ENCODE measurements at regions not wholly inside any gene's neighbourhood (a gene's known extent, or its start where the extent isn't known, plus 50 kb on each side); places are given as distances from the start of the nearest gene placed in this dataset.
A peak's percentile ranks its signal among the peaks of the same experiment; 100 is the strongest.

- CTCF ChIA-PET: no interaction called here
- Mint-ChIP-seq H3K9me3 (no peaks in the 10 kb centered on the region), H3K4me1 (ENCODE audit: low read depth) (peaks cover 13% of the 10 kb centered on the region), H3K27me3 (ENCODE audit: low read depth) (no peaks in the 10 kb centered on the region), H3K27ac (no peak overlapping the region), H3K4me3 (no peak overlapping the region), H3K36me3 (ENCODE audit: low read depth) (no peaks in the 10 kb centered on the region)
- DNase-seq: no peak
- intact Hi-C loops (cut with micrococcal nuclease): no loop called here
These were observed 593.0 kb downstream of the VRK1 start for GRCh38 chr14:97390096-97390724.

- H3K4me1 Mint-ChIP-seq (ENCODE audit: low read depth): peaks cover 2% of the 10 kb centered on the region
- CTCF ChIA-PET: no interaction called here
- no peak overlapping the region for H3K27ac Mint-ChIP-seq
- no peaks in the 10 kb centered on the region for H3K9me3 Mint-ChIP-seq
- intact Hi-C loops (cut with micrococcal nuclease): no loop called here
- H3K27me3 Mint-ChIP-seq (ENCODE audit: low read depth): no peaks in the 10 kb centered on the region
- no peaks in the 10 kb centered on the region for H3K36me3 Mint-ChIP-seq (ENCODE audit: low read depth)
- H3K4me3 Mint-ChIP-seq: no peak overlapping the region
- DNase-seq: no peak
These were observed 596.1 kb downstream of the VRK1 start for GRCh38 chr14:97393244-97393643.

- H3K4me1 Mint-ChIP-seq (ENCODE audit: low read depth): peaks cover 2% of the 10 kb centered on the region
- no peak overlapping the region for H3K27ac Mint-ChIP-seq
These were observed 597.9 kb downstream of the VRK1 start for GRCh38 chr14:97395068-97395467.

GRCh38 chr14:97401714-97402113 lies 604.5 kb downstream of the VRK1 start:
- Mint-ChIP-seq H3K4me3 (no peak overlapping the region), H3K27ac (no peak overlapping the region), H3K36me3 (ENCODE audit: low read depth) (no peaks in the 10 kb centered on the region), H3K9me3 (peaks cover 5% of the 10 kb centered on the region), H3K27me3 (ENCODE audit: low read depth) (no peaks in the 10 kb centered on the region), H3K4me1 (ENCODE audit: low read depth) (peaks cover 2% of the 10 kb centered on the region)
- CTCF ChIA-PET: no interaction called here
- intact Hi-C loops (cut with micrococcal nuclease): no loop called here
- DNase-seq: no peak

More at GRCh38 chr14:97395068-97395467, 597.9 kb downstream of the VRK1 start:
- no peaks in the 10 kb centered on the region for H3K36me3 Mint-ChIP-seq (ENCODE audit: low read depth)
- H3K4me3 Mint-ChIP-seq: no peak overlapping the region
- CTCF ChIA-PET: no interaction called here
- peaks cover 5% of the 10 kb centered on the region for H3K9me3 Mint-ChIP-seq
- H3K27me3 Mint-ChIP-seq (ENCODE audit: low read depth): no peaks in the 10 kb centered on the region
- no peak for DNase-seq
- intact Hi-C loops (cut with micrococcal nuclease): no loop called here

DNA sequence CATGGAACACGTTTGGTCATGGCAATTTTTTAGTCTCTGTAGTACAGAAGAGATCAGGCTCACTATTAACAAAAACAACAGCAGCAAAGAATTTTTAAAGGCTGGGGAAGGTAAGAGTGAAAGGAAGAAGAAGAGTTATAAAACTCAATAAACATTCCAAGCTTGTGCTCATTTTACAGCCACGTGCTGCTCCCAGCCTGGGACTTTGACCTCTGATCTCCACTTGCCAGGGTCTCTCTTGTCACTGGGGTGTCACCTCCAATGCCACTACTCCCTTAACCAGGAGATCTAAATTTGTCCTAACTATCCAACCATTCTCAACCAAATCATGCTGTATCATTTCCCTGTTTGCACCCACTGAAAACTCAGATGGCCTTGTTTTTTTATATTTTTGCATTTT lies 605.1 kb downstream of the VRK1 start:
- Mint-ChIP-seq H3K4me1 (ENCODE audit: low read depth) (peaks cover 4% of the 10 kb centered on the region), H3K27ac (no peak overlapping the region), H3K27me3 (ENCODE audit: low read depth) (no peaks in the 10 kb centered on the region), H3K4me3 (no peak overlapping the region), H3K36me3 (ENCODE audit: low read depth) (no peaks in the 10 kb centered on the region), H3K9me3 (peaks cover 5% of the 10 kb centered on the region)
- DNase-seq: no peak
- intact Hi-C loops (cut with micrococcal nuclease): no loop called here
- CTCF ChIA-PET: no interaction called here

DNA sequence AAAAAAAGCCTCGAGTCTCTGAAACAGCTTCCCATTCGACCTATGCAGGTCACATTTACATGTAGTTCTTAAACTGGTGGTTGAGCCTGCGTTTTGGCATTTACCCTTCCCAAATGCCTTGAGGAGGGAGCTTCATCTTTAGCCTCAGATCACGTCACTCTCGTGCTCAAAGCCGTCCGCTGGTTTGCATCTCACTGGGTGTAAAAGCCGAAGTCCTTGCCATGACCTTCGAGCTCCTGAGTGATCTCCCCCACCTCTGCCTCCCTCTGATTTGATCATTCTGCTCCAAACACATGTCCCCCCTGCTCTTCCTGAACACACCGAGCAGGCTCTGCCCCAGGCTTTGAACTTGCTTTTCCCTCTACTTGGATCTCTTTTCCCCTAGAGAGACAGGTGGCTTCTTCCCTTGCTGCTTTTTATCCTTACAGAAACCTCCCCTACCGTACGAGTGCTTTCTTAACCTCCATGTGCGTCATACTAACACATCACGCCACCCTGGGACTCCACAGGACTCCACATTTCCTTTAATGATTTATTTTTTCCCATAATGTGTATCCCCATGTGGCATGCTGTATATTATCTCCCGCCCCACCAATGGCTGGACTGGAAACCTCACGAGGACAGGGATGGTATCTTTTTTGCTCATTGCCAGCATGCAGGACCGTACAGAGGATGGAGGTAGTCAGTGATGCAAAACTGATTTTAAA lies 610.7 kb downstream of the VRK1 start:
- peaks cover 29% of the 10 kb centered on the region for H3K4me1 Mint-ChIP-seq (ENCODE audit: low read depth)
- H3K36me3 Mint-ChIP-seq (ENCODE audit: low read depth): no peaks in the 10 kb centered on the region
- CTCF ChIA-PET: no interaction called here
- peak overlapping the region; percentile 90 for H3K27ac Mint-ChIP-seq
- H3K9me3 Mint-ChIP-seq: no peaks in the 10 kb centered on the region
- intact Hi-C loops (cut with micrococcal nuclease): loop anchor here (5.0 kb wide), 2 partner anchors 194 to 569 kb away; no protein-coding TSS in a partner anchor
- peaks cover 4% of the 10 kb centered on the region for H3K27me3 Mint-ChIP-seq (ENCODE audit: low read depth)
- H3K4me3 Mint-ChIP-seq: peak overlapping the region; percentile 13
- DNase-seq: peak; percentile 31

- Mint-ChIP-seq H3K36me3 (ENCODE audit: low read depth) (no peaks in the 10 kb centered on the region), H3K9me3 (no peaks in the 10 kb centered on the region), H3K4me3 (no peak overlapping the region), H3K27me3 (ENCODE audit: low read depth) (peaks cover 4% of the 10 kb centered on the region), H3K4me1 (ENCODE audit: low read depth) (peaks cover 29% of the 10 kb centered on the region), H3K27ac (peak overlapping the region; percentile 90)
- CTCF ChIA-PET: no interaction called here
- intact Hi-C loops (cut with micrococcal nuclease): loop anchor here (5.0 kb wide), 2 partner anchors 194 to 569 kb away; no protein-coding TSS in a partner anchor
- no peak for DNase-seq
These were observed 611.3 kb downstream of the VRK1 start for GRCh38 chr14:97408503-97408902.

DNA sequence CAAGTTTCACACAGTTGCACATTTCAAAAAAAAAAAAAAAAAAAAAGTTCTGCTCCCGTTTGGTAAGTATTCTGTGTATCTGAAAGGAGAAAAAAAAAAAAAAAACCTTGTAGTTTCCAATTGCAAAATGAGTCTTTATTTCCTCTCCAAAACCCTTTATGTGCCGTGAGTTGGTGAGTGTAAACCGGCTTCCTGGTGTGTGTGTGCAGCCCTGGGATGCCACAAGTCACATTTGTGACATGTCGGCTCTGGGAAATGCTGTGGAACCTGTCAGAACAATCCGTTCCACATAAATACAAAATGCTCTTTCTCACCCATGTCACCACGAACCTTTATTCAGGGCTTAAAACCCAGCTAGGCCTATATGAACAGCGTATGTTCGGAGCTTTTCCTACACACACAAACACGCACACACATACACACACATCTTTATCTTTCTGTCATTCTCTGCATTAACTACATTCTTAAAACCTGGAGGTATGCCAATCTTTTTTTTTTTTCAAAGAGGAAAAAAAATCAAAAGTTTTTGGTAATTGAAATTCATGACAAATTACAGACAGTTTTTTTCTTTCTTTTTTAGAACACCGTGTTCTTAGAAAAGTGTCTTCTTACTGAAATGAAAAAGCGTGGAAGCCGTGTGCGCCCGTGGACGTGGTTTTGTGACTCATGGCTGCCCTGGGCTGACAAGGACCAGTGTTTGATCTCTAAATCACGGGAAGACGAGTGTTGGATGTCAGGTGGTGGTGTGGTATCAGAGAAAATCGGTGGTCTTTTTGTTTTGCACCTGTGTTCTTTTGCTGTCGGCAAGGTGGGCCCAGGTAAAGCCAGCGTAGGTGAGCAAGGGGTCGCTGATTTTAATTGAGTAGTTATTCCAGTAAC lies 612.0 kb downstream of the VRK1 start:
- no peaks in the 10 kb centered on the region for H3K36me3 Mint-ChIP-seq (ENCODE audit: low read depth)
- DNase-seq: peak; percentile 74
- H3K4me1 Mint-ChIP-seq (ENCODE audit: low read depth): peaks cover 29% of the 10 kb centered on the region
- H3K4me3 Mint-ChIP-seq: peak overlapping the region; percentile 57
- intact Hi-C loops (cut with micrococcal nuclease): loop anchor here (1.0 to 5.0 kb wide), 5 partner anchors 29 to 568 kb away; no protein-coding TSS in a partner anchor
- peak overlapping the region; percentile 90 for H3K27ac Mint-ChIP-seq
- H3K9me3 Mint-ChIP-seq: no peaks in the 10 kb centered on the region
- peaks cover 9% of the 10 kb centered on the region for H3K27me3 Mint-ChIP-seq (ENCODE audit: low read depth)
- CTCF ChIA-PET: no interaction called here

- intact Hi-C loops (cut with micrococcal nuclease): loop anchor here (5.0 kb wide), 1 partner anchor 291 kb away; no protein-coding TSS in a partner anchor
- Mint-ChIP-seq H3K9me3 (no peaks in the 10 kb centered on the region), H3K4me1 (ENCODE audit: low read depth) (peaks cover 29% of the 10 kb centered on the region), H3K4me3 (no peak overlapping the region), H3K36me3 (ENCODE audit: low read depth) (no peaks in the 10 kb centered on the region), H3K27me3 (ENCODE audit: low read depth) (peaks cover 9% of the 10 kb centered on the region), H3K27ac (no peak overlapping the region)
- DNase-seq: no peak
- CTCF ChIA-PET: no interaction called here
These were observed 613.8 kb downstream of the VRK1 start for GRCh38 chr14:97410667-97411620.

DNA sequence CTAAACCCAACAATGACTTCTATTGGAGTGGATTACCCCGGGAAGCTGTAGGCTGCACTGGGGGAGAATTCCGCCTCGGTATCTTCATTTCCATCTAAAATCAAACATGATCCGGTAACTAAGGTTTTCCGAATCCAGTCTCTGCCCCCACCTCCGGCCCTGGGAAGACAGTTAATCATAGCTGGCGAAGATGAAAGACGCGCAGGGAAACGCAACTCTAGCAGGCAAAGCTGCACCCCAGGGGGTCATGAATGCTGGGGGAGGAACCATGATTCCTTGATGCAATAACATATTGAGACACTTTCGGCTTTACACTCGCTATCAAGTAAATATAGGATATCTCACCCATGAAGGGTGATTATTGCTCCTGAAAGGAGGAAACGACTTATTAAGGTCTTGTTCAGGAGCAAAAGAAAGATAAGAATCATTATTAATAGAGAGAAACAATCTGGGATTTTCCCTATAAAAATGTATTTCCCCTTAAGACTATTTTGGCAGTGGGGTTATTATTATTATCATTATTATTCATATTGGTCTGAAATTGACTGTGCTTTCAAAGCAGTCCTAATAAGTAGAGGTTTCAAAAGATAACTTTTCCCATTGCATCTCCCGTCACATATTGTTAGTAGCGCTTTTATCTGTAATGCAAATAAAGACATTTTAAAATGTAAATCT lies 614.9 kb downstream of the VRK1 start:
- CTCF ChIA-PET: no interaction called here
- peaks cover 9% of the 10 kb centered on the region for H3K27me3 Mint-ChIP-seq (ENCODE audit: low read depth)
- no peaks in the 10 kb centered on the region for H3K36me3 Mint-ChIP-seq (ENCODE audit: low read depth)
- H3K4me1 Mint-ChIP-seq (ENCODE audit: low read depth): peaks cover 31% of the 10 kb centered on the region
- H3K4me3 Mint-ChIP-seq: no peak overlapping the region
- intact Hi-C loops (cut with micrococcal nuclease): loop anchor here (5.0 kb wide), 1 partner anchor 290 kb away; no protein-coding TSS in a partner anchor
- H3K27ac Mint-ChIP-seq: no peak overlapping the region
- DNase-seq: no peak
- H3K9me3 Mint-ChIP-seq: no peaks in the 10 kb centered on the region

DNA sequence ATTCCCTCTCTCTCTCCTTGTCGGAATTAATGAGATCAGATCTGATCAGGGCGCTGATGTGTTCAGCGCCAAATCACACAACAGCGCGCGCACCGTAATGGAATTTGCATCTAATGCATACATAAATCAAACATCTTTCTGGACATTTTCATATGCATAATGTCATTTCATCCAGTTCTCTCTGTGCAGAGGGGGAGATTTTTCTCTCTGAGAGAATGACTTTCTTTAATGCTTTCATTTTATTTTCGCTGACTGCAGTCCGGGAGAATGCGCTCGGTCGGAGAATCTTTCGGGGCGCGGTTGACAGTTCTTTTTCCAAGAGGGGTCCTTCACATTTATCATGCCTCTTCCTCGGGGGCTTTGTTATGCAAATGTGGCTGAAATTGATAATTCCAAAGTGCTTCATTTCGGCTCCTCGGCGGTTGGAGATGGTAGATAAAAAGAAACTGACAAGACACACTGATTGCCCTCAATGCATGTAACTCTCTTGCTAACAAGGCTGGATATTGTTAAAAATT lies 615.9 kb downstream of the VRK1 start:
- Mint-ChIP-seq H3K4me3 (no peak overlapping the region), H3K9me3 (no peaks in the 10 kb centered on the region), H3K27me3 (ENCODE audit: low read depth) (peaks cover 6% of the 10 kb centered on the region), H3K36me3 (ENCODE audit: low read depth) (no peaks in the 10 kb centered on the region), H3K4me1 (ENCODE audit: low read depth) (peaks cover 22% of the 10 kb centered on the region), H3K27ac (no peak overlapping the region)
- peak; percentile 32 for DNase-seq
- CTCF ChIA-PET: no interaction called here
- intact Hi-C loops (cut with micrococcal nuclease): loop anchor here (5.0 kb wide), 1 partner anchor 289 kb away; no protein-coding TSS in a partner anchor

Measured in activated naive CD4-positive, alpha-beta T cell treated with anti-CD3 and anti-CD28 coated beads for 36 hours (primary cell).